A549 (cell line): ENCODE measurements at regions not wholly inside any gene's neighbourhood (a gene's known extent, or its start where the extent isn't known, plus 50 kb on each side); places are given as distances from the start of the nearest gene placed in this dataset.

ENCODE experiments used
- ATAC-seq, 2 experiments: fragments of 200-7000 bp in 1 of 2; fragments of >200 bp in 1 of 2; cut with Nextera tagmentation in 1 of 2; cut with Tn5 transposase in 1 of 2; 3 replicates each; pipeline versions ENCODE4 v1.8.0 to v1.9.1; 2018 to 2020; ENCODE audit warnings: mild to moderate bottlenecking in 1 of 2, moderate library complexity in 1 of 2
- CTCF ChIA-PET: fragments of 300-600 bp; sonication (Branson Sonifier 250); formaldehyde crosslinking; extraction: SDS; loops from one replicate; lab custom pipeline; 2021; ENCODE audit warnings: antibody characterized with exemption, inconsistent platforms; lab: Yijun Ruan, JAX
- POLR2A ChIA-PET: fragments of 350-600 bp; formaldehyde crosslinking; extraction: SDS; loops from one replicate; lab custom pipeline; 2021; ENCODE audit warnings: antibody characterized with exemption, inconsistent platforms; lab: Yijun Ruan, JAX
- DNase-seq, 2 experiments: peaks; one replicate each; pipeline versions ENCODE4 v3.0.0 to v3.0.0-alpha.2; 2011 to 2016; ENCODE audit warnings: low read depth in 1 of 2, low spot score in 1 of 2
- FAIRE-seq: peaks from 2 replicates; lab custom pipeline; 2011; peaks lifted over from hg19 to GRCh38; lab: Jason Lieb, UNC
- H3K27ac ChIP-seq, 2 experiments: fragments of >200 bp; sonication (Bioruptor Twin); formaldehyde crosslinking; 3 replicates each; pipeline ENCODE4 v1.5.1; 2016 to 2017
- H3K4me1 ChIP-seq: fragments of >200 bp; sonication (Bioruptor Twin); formaldehyde crosslinking; 3 replicates; pipeline ENCODE4 v1.6.1; 2016
- H3K4me2 ChIP-seq: fragments of >200 bp; sonication (Bioruptor Twin); formaldehyde crosslinking; 3 replicates; pipeline ENCODE4 v1.6.1; 2016
- H3K4me3 ChIP-seq: fragments of >200 bp; sonication (Bioruptor Twin); formaldehyde crosslinking; 3 replicates; pipeline ENCODE4 v1.5.1; 2016
- H3K9me3 ChIP-seq: fragments of >200 bp; sonication (Bioruptor Twin); formaldehyde crosslinking; 3 replicates; pipeline ENCODE4 v1.6.1; 2016
- CBX8 ChIP-seq: fragments of 200-600 bp; sonication (generic); IDR thresholded peaks from 2 replicates; pipeline ENCODE4 v1.6.1; 2016
- CHD2 ChIP-seq: fragments of 150-350 bp; IDR thresholded peaks from 2 replicates; pipeline ENCODE4 v1.6.1; 2014; ENCODE audit warnings: low read length; ENCODE audit not compliant: partially characterized antibody
- CHD4 ChIP-seq: fragments of 200-600 bp; sonication (generic); IDR thresholded peaks from 2 replicates; pipeline ENCODE4 v1.6.1; 2016; ENCODE audit warnings: antibody characterized with exemption, mild to moderate bottlenecking, borderline replicate concordance
- EHMT2 ChIP-seq: fragments of 200-600 bp; sonication (generic); IDR thresholded peaks from 2 replicates; pipeline ENCODE4 v1.6.1; 2016; ENCODE audit warnings: antibody characterized with exemption, low read depth, mild to moderate bottlenecking, moderate library complexity
- EP300 ChIP-seq, 2 experiments: fragments of >200 bp; sonication (Bioruptor Twin); formaldehyde crosslinking; IDR thresholded peaks; 2 replicates in 1 of 2; 3 replicates in 1 of 2; pipeline ENCODE4 v1.6.1; 2016 to 2017
- FOSB ChIP-seq: fragments of 250-450 bp; sonication (Bioruptor Pico); IDR thresholded peaks from 2 replicates; pipeline ENCODE4 v1.5.0; 2020; ENCODE audit warnings: mild to moderate bottlenecking, moderate library complexity
- FOSL2 ChIP-seq, 2 experiments: fragments of 450-650 bp in 1 of 2; fragments of >200 bp in 1 of 2; sonication (Bioruptor Twin) in 1 of 2; formaldehyde crosslinking; IDR thresholded peaks; 2 replicates each; pipeline versions ENCODE4 v1.5.0 to v1.6.1; 2016 to 2020; ENCODE audit warnings: mild to moderate bottlenecking in 1 of 2, moderate library complexity in 1 of 2
- HEYL ChIP-seq: fragments of 250-450 bp; sonication (Bioruptor Pico); IDR thresholded peaks from 2 replicates; pipeline ENCODE4 v1.8.0; 2021; ENCODE audit warnings: mild to moderate bottlenecking, moderate library complexity
- HOXA7 ChIP-seq: fragments of 250-450 bp; sonication (Bioruptor Pico); IDR thresholded peaks from 2 replicates; pipeline ENCODE4 v1.5.0; 2020; ENCODE audit warnings: mild to moderate bottlenecking, moderate library complexity
- HOXB13 ChIP-seq: fragments of 250-450 bp; sonication (Bioruptor Pico); IDR thresholded peaks from 2 replicates; pipeline ENCODE4 v1.5.0; 2020; ENCODE audit warnings: low read depth, mild to moderate bottlenecking, moderate library complexity
- HOXB5 ChIP-seq: fragments of 250-450 bp; sonication (Bioruptor Pico); IDR thresholded peaks from 2 replicates; pipeline ENCODE4 v1.5.0; 2020; ENCODE audit warnings: mild to moderate bottlenecking, moderate library complexity
- JUNB ChIP-seq: fragments of >200 bp; sonication (Bioruptor Twin); formaldehyde crosslinking; IDR thresholded peaks from 2 replicates; pipeline ENCODE4 v1.6.1; 2016
- KDM5A ChIP-seq: fragments of 200-600 bp; sonication (generic); IDR thresholded peaks from 2 replicates; pipeline ENCODE4 v1.6.1; 2016; ENCODE audit warnings: antibody characterized with exemption, mild to moderate bottlenecking
- NPAS2 ChIP-seq: fragments of 250-450 bp; sonication (Bioruptor Pico); IDR thresholded peaks from 2 replicates; pipeline ENCODE4 v1.8.0; 2022; ENCODE audit warnings: mild to moderate bottlenecking, moderate library complexity, borderline replicate concordance
- PHF8 ChIP-seq: fragments of 200-600 bp; sonication (generic); IDR thresholded peaks from 2 replicates; pipeline ENCODE4 v1.6.1; 2016; ENCODE audit warnings: low read depth, mild to moderate bottlenecking, antibody characterized with exemption, moderate library complexity, borderline replicate concordance
- POLR2A ChIP-seq: IDR thresholded peaks from 2 replicates; pipeline ENCODE4 v1.6.1; 2012; ENCODE audit warnings: mild to moderate bottlenecking, low read length
- RAD21 ChIP-seq, 2 experiments: fragments of >200 bp in 1 of 2; sonication (Bioruptor Twin) in 1 of 2; formaldehyde crosslinking in 1 of 2; IDR thresholded peaks in 1 of 2; conservative IDR thresholded peaks in 1 of 2; 2 replicates in 1 of 2; 3 replicates in 1 of 2; pipeline ENCODE4 v1.6.1; 2012 to 2018; ENCODE audit warnings: inconsistent platforms in 1 of 2
- RCOR1 ChIP-seq: fragments of 150-350 bp; IDR thresholded peaks from 2 replicates; pipeline ENCODE4 v1.6.1; 2014; ENCODE audit warnings: antibody characterized with exemption, low read length, low read depth
- RNF2 ChIP-seq: fragments of 200-600 bp; sonication (generic); IDR thresholded peaks from 2 replicates; pipeline ENCODE4 v1.6.1; 2016; ENCODE audit warnings: low read depth, mild to moderate bottlenecking, antibody characterized with exemption, moderate library complexity, borderline replicate concordance
- SREBF2 ChIP-seq: fragments of 450-650 bp; IDR thresholded peaks from 2 replicates; pipeline ENCODE4 v1.6.1; 2014; ENCODE audit warnings: mild to moderate bottlenecking, moderate library complexity
- ZC3H11A ChIP-seq: fragments of 450-650 bp; IDR thresholded peaks from 2 replicates; pipeline ENCODE4 v1.6.1; 2014; ENCODE audit warnings: antibody characterized with exemption, mild to moderate bottlenecking
- ZFP36 ChIP-seq: fragments of 450-650 bp; IDR thresholded peaks from 2 replicates; pipeline ENCODE4 v1.6.1; 2014; ENCODE audit warnings: borderline replicate concordance; ENCODE audit not compliant: partially characterized antibody
- WGBS: methylation state at CpG from one replicate; pipeline ENCODE4 v1.1.6; 2017; ENCODE audit errors: missing lambda C conversion rate; 5-methylcytosine and 5-hydroxymethylcytosine counted together
- TF ChIP-seq, protein P1 (sequence below): IDR thresholded peaks from 2 replicates; pipeline ENCODE4 v1.6.1; 2012; ENCODE audit warnings: low read depth, borderline replicate concordance
- TF ChIP-seq, protein P2 (sequence below): fragments of 150-350 bp; IDR thresholded peaks from 2 replicates; pipeline ENCODE4 v1.6.1; 2014; ENCODE audit warnings: low read depth, mild to moderate bottlenecking, low read length
- TF ChIP-seq, protein P3 (sequence below): fragments of 450-650 bp; IDR thresholded peaks from 2 replicates; pipeline ENCODE4 v1.6.1; 2014; ENCODE audit warnings: antibody characterized with exemption
- TF ChIP-seq, protein P4 (sequence below): fragments of 200-600 bp; sonication (generic); IDR thresholded peaks from 2 replicates; pipeline ENCODE4 v1.6.1; 2016; ENCODE audit warnings: antibody characterized with exemption, mild to moderate bottlenecking, moderate library complexity

DNA sequence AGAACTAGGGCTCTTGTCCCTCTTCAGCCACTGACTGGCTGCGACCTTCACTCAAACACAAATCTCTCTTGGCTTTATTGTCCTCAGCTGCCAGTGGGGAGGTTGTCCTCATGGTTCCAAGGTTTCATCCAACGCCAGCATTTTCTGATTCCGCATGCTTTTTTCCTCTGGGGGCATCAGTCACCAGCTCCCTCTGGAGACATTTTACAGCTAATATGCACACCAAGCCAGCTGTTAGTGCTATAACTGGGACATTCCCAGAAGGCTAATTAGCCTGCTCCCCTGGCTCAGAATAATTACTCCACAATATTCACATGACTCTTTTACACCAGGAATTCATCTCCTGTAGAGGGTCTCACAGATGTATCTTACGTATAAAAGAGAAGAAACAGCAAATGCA, 193.6 kb upstream of the ANKRD55 start (continued):
- TF ChIP-seq FOSL2 (IDR thresholded peaks at IDR 0.05) (no peak), FOSL2 (CRISPR knock-in tag; IDR thresholded peaks at IDR 0.05) (no peak), NPAS2 (CRISPR knock-in tag) (no peak), ZFP36 (no peak), POLR2A (no peak), FOSB (no peak)

DNA sequence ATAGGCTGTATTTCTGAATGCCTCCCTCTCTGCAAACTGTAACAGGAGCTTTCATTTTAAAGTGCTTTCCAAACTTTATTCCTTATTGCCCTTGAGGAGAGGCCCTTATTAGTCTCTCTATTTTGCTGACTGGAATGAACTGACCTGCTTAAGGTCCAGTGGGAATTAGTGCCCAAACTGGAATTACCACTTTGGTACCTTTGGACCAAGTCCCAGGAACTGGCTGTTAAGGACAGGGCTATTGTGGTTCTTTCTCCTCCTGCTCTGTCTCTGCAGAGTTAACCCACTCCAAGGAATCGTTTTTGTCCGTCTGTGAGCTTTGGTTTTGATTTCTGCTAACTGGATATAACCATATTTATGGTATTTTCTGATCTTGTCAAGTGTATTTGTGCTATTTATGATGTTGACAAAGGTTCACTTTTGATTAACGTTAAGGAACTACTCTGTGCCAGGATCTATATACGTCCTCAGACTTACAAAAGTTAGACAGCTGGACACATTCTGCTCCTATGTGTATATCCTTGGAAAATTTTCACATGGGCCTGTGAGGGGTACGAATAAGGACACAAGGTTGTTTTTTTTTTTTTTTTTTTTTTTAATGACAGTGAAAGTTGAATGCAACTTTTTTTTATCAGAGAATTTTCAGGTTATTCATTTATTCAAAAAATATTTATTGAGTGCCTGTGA, 189.1 kb upstream of the ANKRD55 start:
- CTCF ChIA-PET, result interaction anchor here (1.2 kb wide), 1 partner anchor 10 kb away, joined by 3 read pairs; no protein-coding TSS in a partner anchor
- ATAC-seq (no peak), FAIRE-seq (no peak), DNase-seq (no peak)
- Histone ChIP-seq H3K27ac (no peak overlapping the region), H3K9me3 (peaks cover 39% of the 10 kb centered on the region), H3K4me3 (no peak overlapping the region), H3K4me2 (no peak overlapping the region), H3K4me1 (no peaks in the 10 kb centered on the region)
- 37% methylated on average over 5 of the region's 5 CpGs for WGBS
- POLR2A ChIA-PET, result no interaction called here
- no peak for TF ChIP-seq CBX8
- no peak for TF ChIP-seq HOXA7 (CRISPR knock-in tag)
- TF ChIP-seq RAD21 (conservative IDR thresholded peaks at IDR 0.05 in 1 of 2, IDR thresholded peaks at IDR 0.05 in 1 of 2), result no peak
- no peak for TF ChIP-seq HOXB13 (CRISPR knock-in tag)
- TF ChIP-seq EP300 (IDR thresholded peaks at IDR 0.05), result no peak
- TF ChIP-seq PHF8, result no peak
- TF ChIP-seq ZFP36, result no peak
- TF ChIP-seq, protein P1, sequence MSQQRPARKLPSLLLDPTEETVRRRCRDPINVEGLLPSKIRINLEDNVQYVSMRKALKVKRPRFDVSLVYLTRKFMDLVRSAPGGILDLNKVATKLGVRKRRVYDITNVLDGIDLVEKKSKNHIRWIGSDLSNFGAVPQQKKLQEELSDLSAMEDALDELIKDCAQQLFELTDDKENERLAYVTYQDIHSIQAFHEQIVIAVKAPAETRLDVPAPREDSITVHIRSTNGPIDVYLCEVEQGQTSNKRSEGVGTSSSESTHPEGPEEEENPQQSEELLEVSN, result no peak
- TF ChIP-seq EHMT2, result no peak

DNA sequence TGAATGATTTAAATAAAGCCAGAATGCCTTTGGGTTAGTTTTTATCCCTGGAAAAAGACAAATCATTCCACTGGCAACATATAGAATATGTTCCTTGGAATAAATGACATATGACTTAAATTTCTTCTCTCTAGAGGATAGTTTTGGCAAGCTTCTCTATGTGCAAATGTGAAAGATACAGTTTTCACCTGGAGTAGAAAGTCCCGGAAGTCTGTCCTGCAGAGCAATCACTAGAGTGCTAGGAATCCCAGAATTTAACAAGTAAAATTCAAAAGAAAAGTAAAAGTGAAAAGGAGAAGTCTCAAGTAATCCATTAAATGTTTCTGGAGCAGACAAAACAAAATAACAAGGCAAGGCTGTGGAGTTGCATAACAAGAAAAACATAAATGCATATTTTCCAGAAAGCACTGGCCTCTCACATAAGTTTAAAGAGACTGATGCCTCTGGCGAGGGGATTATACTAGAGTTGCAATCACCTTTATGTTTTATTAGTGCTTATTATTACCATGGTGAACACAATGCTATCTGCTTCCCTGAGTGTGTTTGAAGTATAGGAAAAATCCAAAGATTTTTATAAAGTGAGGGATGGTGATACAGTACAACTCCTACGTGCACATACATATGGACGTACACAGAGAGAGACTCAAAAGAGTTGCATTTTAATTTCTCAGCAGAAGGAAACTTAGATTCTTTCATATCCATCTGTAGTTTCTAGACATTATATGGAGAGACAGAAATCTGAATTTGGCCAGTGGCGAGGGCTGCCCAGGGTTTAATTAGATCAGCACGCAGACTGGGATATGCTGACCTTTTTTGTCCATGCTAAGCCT, 188.3 kb upstream of the ANKRD55 start:
- H3K4me3 ChIP-seq, result no peak overlapping the region
- DNase-seq (no peak), ATAC-seq (no peak), FAIRE-seq (no peak)
- H3K4me1 ChIP-seq, result no peaks in the 10 kb centered on the region; the same call in 2 of the 3 replicates
- H3K27ac ChIP-seq, result no peak overlapping the region
- POLR2A ChIA-PET, result no interaction called here
- TF ChIP-seq PHF8 (no peak), CHD2 (no peak), JUNB (no peak), ZC3H11A (no peak), FOSB (no peak)
- TF ChIP-seq, protein P2, sequence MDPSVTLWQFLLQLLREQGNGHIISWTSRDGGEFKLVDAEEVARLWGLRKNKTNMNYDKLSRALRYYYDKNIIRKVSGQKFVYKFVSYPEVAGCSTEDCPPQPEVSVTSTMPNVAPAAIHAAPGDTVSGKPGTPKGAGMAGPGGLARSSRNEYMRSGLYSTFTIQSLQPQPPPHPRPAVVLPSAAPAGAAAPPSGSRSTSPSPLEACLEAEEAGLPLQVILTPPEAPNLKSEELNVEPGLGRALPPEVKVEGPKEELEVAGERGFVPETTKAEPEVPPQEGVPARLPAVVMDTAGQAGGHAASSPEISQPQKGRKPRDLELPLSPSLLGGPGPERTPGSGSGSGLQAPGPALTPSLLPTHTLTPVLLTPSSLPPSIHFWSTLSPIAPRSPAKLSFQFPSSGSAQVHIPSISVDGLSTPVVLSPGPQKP, result no peak
- TF ChIP-seq, protein P3, sequence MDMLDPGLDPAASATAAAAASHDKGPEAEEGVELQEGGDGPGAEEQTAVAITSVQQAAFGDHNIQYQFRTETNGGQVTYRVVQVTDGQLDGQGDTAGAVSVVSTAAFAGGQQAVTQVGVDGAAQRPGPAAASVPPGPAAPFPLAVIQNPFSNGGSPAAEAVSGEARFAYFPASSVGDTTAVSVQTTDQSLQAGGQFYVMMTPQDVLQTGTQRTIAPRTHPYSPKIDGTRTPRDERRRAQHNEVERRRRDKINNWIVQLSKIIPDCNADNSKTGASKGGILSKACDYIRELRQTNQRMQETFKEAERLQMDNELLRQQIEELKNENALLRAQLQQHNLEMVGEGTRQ, result no peak
- WGBS, result 75% methylated on average over 6 of the region's 6 CpGs
- H3K4me2 ChIP-seq, result no peak overlapping the region
- H3K9me3 ChIP-seq, result peaks cover 39% of the 10 kb centered on the region
- CTCF ChIA-PET, result interaction anchor here (1.2 to 1.3 kb wide), 2 partner anchors 9 kb away, joined by 3 read pairs; no protein-coding TSS in a partner anchor

DNA sequence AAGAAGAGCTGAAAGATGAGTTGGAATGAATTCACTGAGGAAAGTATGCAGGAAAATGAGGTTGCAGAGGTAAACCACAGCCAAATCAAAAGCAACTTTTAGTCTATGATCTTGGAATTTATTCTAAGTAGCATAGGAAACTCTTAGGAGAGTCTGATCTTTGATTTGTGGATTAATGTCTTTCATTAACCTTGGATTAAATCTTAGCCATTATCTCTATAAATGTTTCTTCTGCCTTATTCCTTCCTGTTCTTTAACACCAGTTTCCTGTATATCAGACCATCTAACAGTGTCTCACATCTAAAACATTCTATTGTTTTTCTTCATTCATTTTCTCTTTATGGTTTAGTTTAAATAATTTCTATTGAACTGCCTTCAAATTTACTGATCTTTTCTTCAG, 187.2 kb upstream of the ANKRD55 start:
- FAIRE-seq (no peak), ATAC-seq (no peak), DNase-seq (no peak)
- Histone ChIP-seq H3K4me2 (no peak overlapping the region), H3K4me1 (peaks cover 6% of the 10 kb centered on the region), H3K9me3 (peaks cover 39% of the 10 kb centered on the region), H3K4me3 (no peak overlapping the region), H3K27ac (no peak overlapping the region)
- ChIA-PET CTCF (interaction anchor here (0.6 to 1.3 kb wide), 2 partner anchors 10 to 151 kb away, joined by 3 read pairs; no protein-coding TSS in a partner anchor), POLR2A (no interaction called here)
- TF ChIP-seq HEYL (CRISPR knock-in tag) (no peak), ZC3H11A (no peak), CHD4 (no peak), SREBF2 (no peak), KDM5A (no peak), RNF2 (no peak), ZFP36 (no peak), HOXB5 (CRISPR knock-in tag) (no peak), RCOR1 (no peak)
- TF ChIP-seq, protein P4, sequence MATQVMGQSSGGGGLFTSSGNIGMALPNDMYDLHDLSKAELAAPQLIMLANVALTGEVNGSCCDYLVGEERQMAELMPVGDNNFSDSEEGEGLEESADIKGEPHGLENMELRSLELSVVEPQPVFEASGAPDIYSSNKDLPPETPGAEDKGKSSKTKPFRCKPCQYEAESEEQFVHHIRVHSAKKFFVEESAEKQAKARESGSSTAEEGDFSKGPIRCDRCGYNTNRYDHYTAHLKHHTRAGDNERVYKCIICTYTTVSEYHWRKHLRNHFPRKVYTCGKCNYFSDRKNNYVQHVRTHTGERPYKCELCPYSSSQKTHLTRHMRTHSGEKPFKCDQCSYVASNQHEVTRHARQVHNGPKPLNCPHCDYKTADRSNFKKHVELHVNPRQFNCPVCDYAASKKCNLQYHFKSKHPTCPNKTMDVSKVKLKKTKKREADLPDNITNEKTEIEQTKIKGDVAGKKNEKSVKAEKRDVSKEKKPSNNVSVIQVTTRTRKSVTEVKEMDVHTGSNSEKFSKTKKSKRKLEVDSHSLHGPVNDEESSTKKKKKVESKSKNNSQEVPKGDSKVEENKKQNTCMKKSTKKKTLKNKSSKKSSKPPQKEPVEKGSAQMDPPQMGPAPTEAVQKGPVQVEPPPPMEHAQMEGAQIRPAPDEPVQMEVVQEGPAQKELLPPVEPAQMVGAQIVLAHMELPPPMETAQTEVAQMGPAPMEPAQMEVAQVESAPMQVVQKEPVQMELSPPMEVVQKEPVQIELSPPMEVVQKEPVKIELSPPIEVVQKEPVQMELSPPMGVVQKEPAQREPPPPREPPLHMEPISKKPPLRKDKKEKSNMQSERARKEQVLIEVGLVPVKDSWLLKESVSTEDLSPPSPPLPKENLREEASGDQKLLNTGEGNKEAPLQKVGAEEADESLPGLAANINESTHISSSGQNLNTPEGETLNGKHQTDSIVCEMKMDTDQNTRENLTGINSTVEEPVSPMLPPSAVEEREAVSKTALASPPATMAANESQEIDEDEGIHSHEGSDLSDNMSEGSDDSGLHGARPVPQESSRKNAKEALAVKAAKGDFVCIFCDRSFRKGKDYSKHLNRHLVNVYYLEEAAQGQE, result no peak
